ENCODE measurements at regions not wholly inside any gene's neighbourhood (a gene's known extent, or its start where the extent isn't known, plus 50 kb on each side); places are given as distances from the start of the nearest gene placed in this dataset.

GRCh38 chr6:9507136-9507895, 907.6 kb downstream of the TFAP2A start:
- DNase-seq, result no peak

- no peak for DNase-seq
These were observed 910.7 kb downstream of the TFAP2A start for GRCh38 chr6:9504191-9504590.

GRCh38 chr6:9503111-9503761, 911.6 kb downstream of the TFAP2A start:
- DNase-seq, result no peak

GRCh38 chr6:9499709-9500108, 915.2 kb downstream of the TFAP2A start:
- no peak for DNase-seq

GRCh38 chr6:9496837-9497236, 918.0 kb downstream of the TFAP2A start:
- DNase-seq, result no peak

GRCh38 chr6:9494864-9495263, 920.0 kb downstream of the TFAP2A start:
- no peak for DNase-seq

- no peak for DNase-seq
These were observed 922.1 kb downstream of the TFAP2A start for GRCh38 chr6:9492790-9493189.

- DNase-seq, result no peak
These were observed 927.7 kb downstream of the TFAP2A start for GRCh38 chr6:9487128-9487527.

GRCh38 chr6:9485992-9486391, 928.9 kb downstream of the TFAP2A start:
- DNase-seq, result no peak

- no peak for DNase-seq
These were observed 930.2 kb downstream of the TFAP2A start for GRCh38 chr6:9484686-9485085.

- no peak for DNase-seq
These were observed 930.8 kb downstream of the TFAP2A start for GRCh38 chr6:9484091-9484490.

- DNase-seq, result no peak
These were observed 932.7 kb downstream of the TFAP2A start for GRCh38 chr6:9482030-9482738.

- DNase-seq, result no peak
These were observed 933.4 kb downstream of the TFAP2A start for GRCh38 chr6:9481292-9482029.

- no peak for DNase-seq
These were observed 946.6 kb downstream of the TFAP2A start for GRCh38 chr6:9468277-9468676.

GRCh38 chr6:9467741-9468140, 947.1 kb downstream of the TFAP2A start:
- DNase-seq, result no peak

GRCh38 chr6:9464583-9464982, 950.3 kb downstream of the TFAP2A start:
- no peak for DNase-seq

- DNase-seq, result no peak
These were observed 951.6 kb downstream of the TFAP2A start for GRCh38 chr6:9463311-9463710.

GRCh38 chr6:9461188-9461587, 953.7 kb downstream of the TFAP2A start:
- DNase-seq, result no peak

GRCh38 chr6:9458424-9458823, 956.5 kb downstream of the TFAP2A start:
- no peak for DNase-seq

GRCh38 chr6:9455864-9456658, 958.8 kb downstream of the TFAP2A start:
- no peak for DNase-seq

- DNase-seq, result no peak
These were observed 975.1 kb downstream of the TFAP2A start for GRCh38 chr6:9439621-9440330.

- DNase-seq, result no peak
These were observed 977.0 kb downstream of the TFAP2A start for GRCh38 chr6:9437836-9438235.

Data from stimulated activated CD4-positive, alpha-beta T cell treated with anti-CD3 and anti-CD28 coated beads, Interleukin-4, amount 100 ng/mL, for 4 hours (primary cell).